Uterus (tissue), 3 donors: ENCODE measurements at regions not wholly inside any gene's neighbourhood (a gene's known extent, or its start where the extent isn't known, plus 50 kb on each side); places are given as distances from the start of the nearest gene placed in this dataset.

Source experiments
- DNase-seq, 2 donors: peaks; one replicate each; pipeline ENCODE4 v3.0.0-alpha.2; 2019 to 2020
- H3K27ac ChIP-seq, 2 donors: fragments of 200-600 bp; sonication (generic); 1 replicate in 1 of 2; 2 replicates in 1 of 2; pipeline ENCODE4 v1.5.1; 2016 to 2018
- H3K27me3 ChIP-seq, 2 donors: fragments of 200-600 bp; sonication (generic); one replicate each; pipeline ENCODE4 v1.5.1; 2018 to 2019; ENCODE audit warnings: control low read depth in 1 of 2
- H3K36me3 ChIP-seq, 2 donors: fragments of 200-600 bp; sonication (generic); one replicate each; pipeline ENCODE4 v1.5.1; 2019; ENCODE audit warnings: control low read depth in 1 of 2
- H3K4me1 ChIP-seq, 2 donors: fragments of 200-600 bp; sonication (generic); one replicate each; pipeline ENCODE4 v1.5.1; 2018 to 2019; ENCODE audit warnings: control low read depth in 1 of 2
- H3K4me3 ChIP-seq, 2 donors: fragments of 200-600 bp; sonication (generic); 1 replicate in 1 of 2; 2 replicates in 1 of 2; pipeline ENCODE4 v1.5.1; 2018 to 2019; ENCODE audit warnings: mild to moderate bottlenecking in 1 of 2
- H3K9me3 ChIP-seq, 2 donors: fragments of 200-600 bp; sonication (generic); one replicate each; pipeline ENCODE4 v1.5.1; 2019; ENCODE audit warnings: control low read depth in 1 of 2
- CTCF ChIP-seq, 4 experiments: fragments of 200-600 bp in 2 of 4; fragments of 450-650 bp in 2 of 4; sonication (generic) in 2 of 4; IDR thresholded peaks; one replicate each; pipeline ENCODE4 v1.5.1; 2016 to 2019; ENCODE audit warnings: antibody characterized with exemption in 4 of 4, mild to moderate bottlenecking in 2 of 4, moderate library complexity in 1 of 4
- POLR2A ChIP-seq, 2 donors: fragments of 450-650 bp; IDR thresholded peaks; one replicate each; pipeline ENCODE4 v1.6.1; 2016; ENCODE audit warnings: antibody characterized with exemption in 2 of 2, mild to moderate bottlenecking in 1 of 2, moderate library complexity in 1 of 2
- intact Hi-C: fragments of 100-400 bp; cut with DNase I; formaldehyde crosslinking; loops from one replicate; pipeline ENCODE4 v1.15.1; 2023; ENCODE audit warnings: low total_unique reads
- donor health status: DM: yes; HTN: yes; CAD: no.

GRCh38 chr4:123807866-123808265 is 411.3 kb downstream of the SPRY1 start:
- Histone ChIP-seq H3K9me3 (no peaks in the 10 kb centered on the region), H3K4me3 (no peak overlapping the region), H3K27me3 (no peaks in the 10 kb centered on the region), H3K36me3 (no peaks in the 10 kb centered on the region), H3K4me1 (no peaks in the 10 kb centered on the region), H3K27ac (no peak overlapping the region)
- no peak for TF ChIP-seq CTCF (IDR thresholded peaks at IDR 0.05)
- TF ChIP-seq POLR2A (IDR thresholded peaks at IDR 0.05): no peak
- intact Hi-C loops: no loop called here
- DNase-seq: no peak

GRCh38 chr4:123809864-123810263 is 413.3 kb downstream of the SPRY1 start:
- no peaks in the 10 kb centered on the region for H3K36me3 ChIP-seq
- TF ChIP-seq CTCF (IDR thresholded peaks at IDR 0.05): no peak
- no peak for TF ChIP-seq POLR2A (IDR thresholded peaks at IDR 0.05)
- intact Hi-C loops: no loop called here
- H3K9me3 ChIP-seq: no peaks in the 10 kb centered on the region
- no peak overlapping the region for H3K4me3 ChIP-seq
- H3K27ac ChIP-seq: no peak overlapping the region
- no peak for DNase-seq
- H3K27me3 ChIP-seq: no peaks in the 10 kb centered on the region
- H3K4me1 ChIP-seq: no peaks in the 10 kb centered on the region

- intact Hi-C loops: no loop called here
- H3K36me3 ChIP-seq: no peaks in the 10 kb centered on the region
- H3K27me3 ChIP-seq: no peaks in the 10 kb centered on the region
- H3K4me3 ChIP-seq: no peak overlapping the region
- H3K4me1 ChIP-seq: no peaks in the 10 kb centered on the region
- TF ChIP-seq CTCF (IDR thresholded peaks at IDR 0.05) (no peak), POLR2A (IDR thresholded peaks at IDR 0.05) (no peak)
- no peak for DNase-seq
- H3K9me3 ChIP-seq: no peaks in the 10 kb centered on the region
- no peak overlapping the region for H3K27ac ChIP-seq
These were observed 415.4 kb downstream of the SPRY1 start for GRCh38 chr4:123812066-123812390.

- Histone ChIP-seq H3K4me1 (no peaks in the 10 kb centered on the region), H3K9me3 (no peaks in the 10 kb centered on the region), H3K27ac (no peak overlapping the region), H3K27me3 (no peaks in the 10 kb centered on the region), H3K36me3 (no peaks in the 10 kb centered on the region), H3K4me3 (no peak overlapping the region)
- DNase-seq: no peak
- intact Hi-C loops: no loop called here
- no peak for TF ChIP-seq CTCF (IDR thresholded peaks at IDR 0.05)
These were observed 417.3 kb downstream of the SPRY1 start for GRCh38 chr4:123813901-123814300.

GRCh38 chr4:123816462-123816861 is 419.9 kb downstream of the SPRY1 start:
- DNase-seq: no peak
- intact Hi-C loops: no loop called here
- no peak overlapping the region for H3K27ac ChIP-seq
- no peaks in the 10 kb centered on the region for H3K27me3 ChIP-seq
- no peaks in the 10 kb centered on the region for H3K36me3 ChIP-seq
- no peaks in the 10 kb centered on the region for H3K4me1 ChIP-seq
- H3K9me3 ChIP-seq: no peaks in the 10 kb centered on the region
- no peak overlapping the region for H3K4me3 ChIP-seq
- TF ChIP-seq POLR2A (IDR thresholded peaks at IDR 0.05) (no peak), CTCF (IDR thresholded peaks at IDR 0.05) (no peak)
